Activated CD8-positive, alpha-beta memory T cell treated with anti-CD3 and anti-CD28 coated beads for 24 hours (primary cell): ENCODE measurements at regions not wholly inside any gene's neighbourhood (a gene's known extent, or its start where the extent isn't known, plus 50 kb on each side); places are given as distances from the start of the nearest gene placed in this dataset.

Experiments used
- DNase-seq: peaks from one replicate; pipeline ENCODE4 v3.0.0-alpha.2; 2020

- DNase-seq, result no peak
These were observed 138.9 kb upstream of the ARID2 start for GRCh38 chr12:45590646-45591045.

DNA sequence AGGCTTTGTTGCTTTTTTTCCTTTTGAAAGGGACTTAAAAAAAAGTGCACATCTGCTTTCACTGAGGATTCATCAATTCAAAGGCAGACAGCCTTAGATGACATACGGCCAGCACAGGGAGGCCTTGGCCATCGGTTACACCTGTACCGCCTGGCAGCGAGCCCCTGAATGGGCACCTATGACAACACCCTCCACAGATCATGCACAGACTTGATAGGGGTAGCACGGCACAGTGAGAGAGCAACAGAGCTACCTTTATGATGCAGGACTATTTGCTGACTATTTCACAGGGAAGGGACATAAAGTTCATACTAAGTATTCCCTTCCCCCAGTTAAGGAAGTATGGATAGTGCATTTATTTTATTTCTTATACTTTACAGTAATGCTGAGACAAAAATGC, 137.9 kb upstream of the ARID2 start:
- DNase-seq, result no peak

DNA sequence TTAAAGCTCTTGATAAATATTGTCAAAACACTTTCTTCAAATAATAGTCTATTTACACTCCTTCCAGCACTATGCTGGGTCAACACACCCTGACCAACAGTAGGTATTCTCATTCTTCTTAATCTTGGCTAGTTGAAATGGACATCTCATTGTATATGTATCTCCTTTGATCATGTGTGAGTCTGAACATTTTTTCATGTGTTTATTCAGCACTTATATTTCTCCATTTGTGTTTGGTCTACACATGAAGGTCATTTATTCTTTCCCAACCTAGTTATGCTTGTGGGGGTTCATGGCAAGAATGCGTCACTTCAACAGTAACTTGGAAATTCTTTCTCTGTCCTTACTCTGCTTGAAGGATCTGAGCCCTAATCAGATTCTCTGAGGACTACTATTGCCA, 133.1 kb upstream of the ARID2 start:
- no peak for DNase-seq

DNA sequence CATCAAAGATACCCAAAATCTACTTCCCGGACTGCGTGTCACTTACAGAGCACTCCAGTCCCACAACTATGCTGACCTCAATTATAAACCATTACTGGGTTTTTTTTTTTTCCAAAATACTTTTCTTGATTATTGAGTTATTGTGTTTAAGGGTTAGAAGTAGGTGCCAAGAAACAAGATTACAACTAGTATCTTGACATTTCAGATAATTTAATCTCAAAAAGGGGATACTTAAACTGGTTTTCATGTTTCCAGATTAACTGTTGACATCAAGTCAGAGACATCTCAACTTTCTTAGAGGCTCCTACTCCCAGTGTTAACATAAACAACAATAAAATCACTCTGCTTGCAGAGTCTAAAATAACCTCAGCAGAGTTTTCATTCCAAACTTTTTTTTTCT, 131.2 kb upstream of the ARID2 start:
- no peak for DNase-seq

DNA sequence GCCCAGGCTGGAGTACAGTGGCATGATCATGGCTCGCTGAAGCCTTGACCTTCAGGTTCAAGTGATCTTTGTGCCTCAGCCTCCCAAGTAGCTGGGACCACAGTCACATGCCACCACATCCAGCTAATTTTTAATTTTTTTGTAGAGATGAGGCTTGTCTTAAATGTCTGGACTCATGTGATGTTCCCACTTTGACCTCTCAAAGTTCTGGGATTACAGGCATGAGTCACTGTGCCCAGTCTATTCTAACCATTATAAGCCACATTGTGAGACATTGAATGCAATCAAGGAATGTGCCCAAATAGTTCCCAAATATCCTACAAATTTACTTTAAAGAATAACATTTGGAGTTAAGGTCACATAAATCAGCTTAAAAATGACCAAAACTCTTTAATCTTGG, 130.7 kb upstream of the ARID2 start:
- no peak for DNase-seq

GRCh38 chr12:45599196-45599595, 130.3 kb upstream of the ARID2 start:
- no peak for DNase-seq

DNA sequence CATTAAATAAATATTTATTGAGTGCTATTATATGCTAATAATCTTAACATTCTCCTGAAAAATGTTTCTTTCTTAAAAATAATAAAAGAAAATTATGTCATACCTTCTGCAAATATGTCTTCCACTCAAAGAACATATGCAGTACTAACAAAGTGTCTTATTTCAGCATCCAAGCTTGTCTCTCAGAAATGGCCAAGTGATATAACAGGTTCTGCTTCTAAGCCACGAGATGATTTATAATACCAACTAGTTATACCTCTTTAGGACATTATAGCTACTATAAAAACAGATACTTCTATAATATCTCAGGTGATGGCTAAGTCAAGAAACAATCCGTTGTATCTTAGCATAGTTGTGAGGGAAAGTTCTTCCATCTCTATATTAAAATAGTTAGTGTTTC, 128.1 kb upstream of the ARID2 start:
- DNase-seq, result no peak

DNA sequence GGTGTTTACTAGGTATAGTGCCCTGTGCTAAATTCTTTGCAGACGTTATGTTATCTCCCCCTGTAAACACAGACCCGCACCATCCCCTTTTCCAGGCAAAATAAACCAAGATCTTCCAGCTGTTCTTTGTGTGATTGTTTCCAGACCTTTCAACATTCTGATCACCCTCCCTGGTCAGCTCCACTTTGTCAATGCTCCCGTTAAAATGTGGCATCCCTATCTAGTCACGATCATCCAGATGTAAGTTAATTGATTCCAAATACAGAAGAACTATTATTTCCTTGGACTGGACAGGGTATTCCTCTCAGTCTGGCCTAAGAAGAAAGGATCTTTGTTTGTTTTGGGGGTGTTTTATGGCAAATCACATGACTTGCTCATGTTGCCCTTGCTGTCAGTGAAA, 127.6 kb upstream of the ARID2 start:
- no peak for DNase-seq

DNA sequence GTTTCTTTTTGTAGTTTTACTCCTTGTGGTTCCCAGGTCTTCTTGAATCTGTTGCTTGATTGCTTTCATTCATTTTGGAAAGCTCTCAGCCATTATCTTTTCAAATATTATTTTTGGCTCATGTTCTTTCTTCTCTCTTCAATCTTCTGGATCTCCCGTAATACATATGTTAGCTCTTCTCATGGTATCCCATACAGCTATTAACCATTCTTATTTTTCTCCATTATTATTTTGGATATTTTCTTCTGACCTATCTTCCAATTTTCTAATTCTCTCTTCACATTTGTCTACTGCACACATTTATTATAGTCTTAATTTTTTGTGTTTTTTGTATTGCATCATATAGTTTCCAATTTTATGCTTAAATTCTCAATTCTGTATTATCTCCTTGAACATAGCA, 123.9 kb upstream of the ARID2 start:
- no peak for DNase-seq

DNA sequence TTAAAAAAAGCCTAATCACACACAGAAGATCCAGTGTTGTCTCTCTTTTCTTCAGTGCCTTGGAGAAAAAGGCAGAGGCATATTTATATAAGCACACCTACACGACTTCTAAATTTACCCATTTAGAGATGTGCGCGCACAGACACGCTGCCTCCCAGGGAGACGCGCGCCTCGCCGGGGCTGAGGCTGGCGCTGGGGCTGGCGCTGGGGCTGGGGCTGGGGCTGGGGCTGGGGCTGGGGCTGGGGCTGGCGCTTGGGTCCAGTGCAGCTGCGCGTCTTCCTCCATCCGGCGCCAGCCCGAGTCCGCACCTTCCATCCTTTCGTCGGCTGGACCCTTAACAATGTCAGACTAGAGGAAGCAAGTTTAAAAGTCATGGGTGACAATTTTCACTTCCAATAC, 118.4 kb upstream of the ARID2 start:
- DNase-seq, result no peak

GRCh38 chr12:45611495-45611894, 118.0 kb upstream of the ARID2 start:
- no peak for DNase-seq

DNA sequence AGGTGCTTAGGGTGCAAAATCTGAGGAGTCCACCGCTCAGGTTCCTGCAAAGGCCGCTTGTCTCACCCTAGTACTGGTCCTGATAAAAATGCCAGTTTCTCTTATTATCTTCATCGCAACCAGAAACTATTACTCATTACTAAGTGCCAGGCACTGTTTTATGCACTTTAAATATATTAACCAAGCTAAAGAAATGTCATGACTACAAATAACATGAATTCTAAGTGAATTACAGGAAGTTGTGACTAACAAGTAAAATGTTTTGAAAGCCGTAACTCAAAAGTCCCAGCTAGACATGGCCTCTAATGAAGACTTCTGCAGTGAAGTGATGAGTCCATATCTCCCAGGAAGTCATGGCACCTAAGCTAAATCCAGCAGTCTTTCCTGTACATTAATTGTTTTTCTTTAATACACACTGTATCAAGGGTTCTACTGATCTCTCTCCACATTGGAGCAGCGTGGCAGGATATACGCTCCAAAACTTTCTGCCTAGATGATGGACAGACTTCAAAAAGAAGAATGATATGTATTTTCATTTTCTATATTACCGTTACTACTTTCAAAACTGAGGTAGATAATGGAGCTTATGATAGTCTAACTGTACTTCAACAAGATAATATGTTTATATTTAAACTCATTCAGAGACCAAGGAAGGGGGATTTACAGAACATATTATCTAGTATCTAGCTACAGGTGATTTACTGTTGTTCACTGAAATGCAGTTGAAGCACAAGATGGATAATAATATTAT, 117.3 kb upstream of the ARID2 start:
- no peak for DNase-seq

DNA sequence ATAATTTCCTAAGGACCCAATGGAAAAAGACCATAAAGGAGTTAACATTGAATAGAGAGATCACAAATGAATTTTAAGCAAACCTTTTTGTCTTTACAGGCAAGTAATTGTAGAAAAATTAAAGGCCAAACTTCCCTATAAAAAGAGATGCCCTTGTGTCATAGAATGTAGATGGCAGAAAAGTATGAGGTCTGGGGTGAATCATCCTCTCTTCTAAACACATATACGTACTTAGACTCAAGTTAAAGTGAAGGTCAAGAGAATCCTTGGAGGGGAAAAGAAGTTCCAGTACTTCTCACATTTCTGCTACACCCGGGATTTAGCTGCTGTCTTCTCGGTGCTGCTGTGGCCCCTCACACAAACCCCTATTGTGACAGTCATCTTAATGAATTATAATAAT, 116.2 kb upstream of the ARID2 start:
- DNase-seq, result no peak

- DNase-seq, result no peak
These were observed 115.7 kb upstream of the ARID2 start for GRCh38 chr12:45613855-45614254.

- no peak for DNase-seq
These were observed 114.2 kb upstream of the ARID2 start for GRCh38 chr12:45615268-45615667.

GRCh38 chr12:45619736-45620135, 109.8 kb upstream of the ARID2 start:
- DNase-seq, result no peak

GRCh38 chr12:45621703-45622102, 107.8 kb upstream of the ARID2 start:
- DNase-seq, result no peak

DNA sequence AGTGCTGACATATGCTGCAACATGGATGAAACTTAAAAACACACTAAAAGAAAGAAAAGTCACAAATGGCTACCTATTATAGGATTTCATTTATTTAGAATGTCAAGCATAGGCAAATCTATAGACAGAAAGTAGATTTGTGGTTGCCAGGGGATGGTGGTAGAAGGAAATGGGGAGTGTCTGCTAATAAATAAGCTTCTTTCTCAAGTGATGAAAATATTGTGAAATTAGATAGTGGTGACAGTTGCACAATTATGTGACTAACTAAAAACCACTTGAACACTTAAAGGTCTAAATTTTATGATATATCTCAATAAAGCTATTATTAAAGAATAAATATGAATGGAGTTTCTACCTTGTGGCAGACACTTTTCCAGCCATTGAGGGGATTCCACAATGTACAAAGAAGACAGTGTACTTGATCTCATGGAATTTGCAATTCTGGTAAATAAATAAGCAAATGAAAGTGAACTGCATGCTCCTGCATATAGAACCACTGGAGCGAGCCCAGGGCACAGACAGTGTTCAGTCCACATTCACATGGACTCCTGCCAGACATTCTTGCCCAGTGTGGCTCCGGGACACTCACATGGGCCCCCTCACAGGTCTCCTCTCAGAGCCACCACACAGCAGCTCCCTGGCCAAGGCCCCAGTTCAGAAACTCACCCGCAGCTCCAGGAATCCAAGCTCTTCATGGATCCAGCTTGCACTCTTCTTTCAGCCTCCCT, 107.1 kb upstream of the ARID2 start:
- DNase-seq, result no peak

DNA sequence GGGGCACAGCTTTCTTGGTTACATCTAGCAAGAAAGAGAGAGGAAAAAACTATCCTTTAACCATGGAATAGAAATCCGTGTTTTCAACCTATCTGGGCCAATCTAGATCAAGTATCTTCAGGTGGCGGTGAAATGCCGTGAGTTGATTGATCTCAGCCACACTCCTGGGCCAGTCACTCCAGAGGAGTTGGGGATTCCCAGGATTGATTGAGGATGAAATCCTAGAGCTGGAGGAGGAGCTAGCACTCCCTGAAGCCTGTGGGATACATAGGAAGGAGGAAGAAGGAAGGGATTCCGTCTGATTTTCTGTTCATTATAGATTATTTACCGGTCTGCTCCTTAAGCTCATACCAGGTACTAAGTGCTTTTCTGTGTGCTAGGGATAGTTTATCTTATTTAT, 106.3 kb upstream of the ARID2 start:
- no peak for DNase-seq

- no peak for DNase-seq
These were observed 105.6 kb upstream of the ARID2 start for GRCh38 chr12:45623940-45624339.

GRCh38 chr12:45626965-45627364, 102.5 kb upstream of the ARID2 start:
- DNase-seq, result no peak

DNA sequence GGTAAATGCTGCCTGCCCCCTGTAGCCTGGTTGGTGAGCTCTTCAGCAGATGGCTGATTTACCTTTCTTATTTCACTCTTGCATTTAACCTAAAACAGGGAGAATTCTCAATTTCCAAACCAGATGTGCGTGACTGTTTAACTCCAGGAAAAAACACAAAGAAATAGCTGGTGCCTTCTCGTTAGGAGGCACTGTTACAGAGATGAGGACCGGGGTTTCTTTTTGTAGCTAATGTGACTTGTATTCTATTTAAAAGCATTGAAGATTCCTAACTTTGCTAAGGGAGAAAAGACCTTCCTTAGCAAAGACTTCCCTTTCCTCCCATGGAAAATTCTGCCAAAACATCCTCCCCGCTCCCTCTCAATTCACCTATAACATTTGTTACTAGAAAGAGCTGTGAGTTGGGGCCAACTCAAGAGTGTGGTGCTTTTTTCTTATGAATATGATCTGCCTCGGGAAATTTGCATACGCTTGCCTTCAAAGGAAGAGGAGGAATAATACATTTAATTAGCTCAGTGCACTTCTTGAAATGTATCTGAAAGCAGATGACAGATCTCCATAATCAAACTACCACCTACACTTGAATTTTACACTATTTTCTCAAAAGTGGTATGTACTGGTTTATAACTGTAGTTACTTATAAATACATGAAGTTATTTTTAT, 102.0 kb upstream of the ARID2 start:
- no peak for DNase-seq

GRCh38 chr12:45629292-45629691, 100.2 kb upstream of the ARID2 start:
- no peak for DNase-seq

DNA sequence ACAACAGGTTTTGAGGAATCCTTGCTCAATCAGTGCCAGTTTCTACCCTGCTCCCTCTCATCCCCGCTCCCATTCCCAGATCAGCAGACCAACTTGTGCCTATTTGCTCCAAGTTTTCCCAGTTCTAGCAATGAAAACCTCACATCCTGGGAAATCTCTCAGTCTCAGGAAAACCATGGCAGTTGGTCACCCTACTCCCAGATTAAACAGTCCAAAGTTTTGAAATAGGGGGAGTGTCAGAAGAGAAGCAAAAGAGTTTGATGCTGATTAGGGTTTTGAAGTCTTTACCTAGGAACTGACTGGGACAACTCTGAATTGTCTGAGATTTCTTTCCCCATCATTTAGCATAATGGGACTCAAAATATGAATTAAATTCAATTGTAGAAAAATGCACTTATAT, 95.8 kb upstream of the ARID2 start:
- DNase-seq, result no peak
